Urinary bladder (tissue), 3 donors: ENCODE measurements at regions not wholly inside any gene's neighbourhood (a gene's known extent, or its start where the extent isn't known, plus 50 kb on each side); places are given as distances from the start of the nearest gene placed in this dataset.
A peak's percentile ranks its signal among the peaks of the same experiment; 100 is the strongest.

Source experiments
- DNase-seq: peaks from one replicate; pipeline ENCODE4 v3.0.0-alpha.2; 2015; ENCODE audit errors: extremely low spot score
- H3K27ac ChIP-seq: one replicate; pipeline ENCODE4 v1.5.1; 2013; ENCODE audit warnings: low read depth, mild to moderate bottlenecking, moderate library complexity
- H3K36me3 ChIP-seq: one replicate; pipeline ENCODE4 v1.6.1; 2013; ENCODE audit warnings: mild to moderate bottlenecking, moderate library complexity; ENCODE audit not compliant: insufficient read depth
- H3K4me1 ChIP-seq: one replicate; pipeline ENCODE4 v1.6.1; 2013; ENCODE audit warnings: mild to moderate bottlenecking, moderate library complexity; ENCODE audit not compliant: insufficient read depth
- H3K4me3 ChIP-seq: one replicate; pipeline ENCODE4 v1.5.1; 2013; ENCODE audit warnings: low read depth, low read length
- WGBS: extraction: QIAGEN DNeasy Blood & Tissue Kit; methylation state at CpG from one replicate; pipeline ENCODE4 v1.1.7; 2013; 5-methylcytosine and 5-hydroxymethylcytosine counted together
- donor health status: healthy with polysubstance abuse.
- donor health status: healthy.

DNA sequence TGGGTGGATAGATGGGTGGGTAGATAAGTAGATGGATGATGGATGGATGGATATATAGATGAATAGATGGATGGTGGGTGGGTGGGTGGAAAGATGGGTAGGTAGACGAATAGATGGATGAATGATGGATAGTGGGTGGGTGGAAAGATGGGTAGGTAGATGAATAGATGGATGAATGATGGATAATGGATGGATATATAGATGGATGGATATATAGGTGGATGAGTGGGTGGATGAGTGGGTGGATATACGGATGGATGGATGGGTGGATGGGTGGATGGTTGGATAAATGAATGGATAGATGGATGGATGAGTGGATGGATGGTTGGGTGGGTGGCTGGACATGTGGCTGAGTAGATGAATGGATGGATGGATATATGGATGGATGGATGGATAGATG is 53.1 kb upstream of the THY1 start:
- DNase-seq = no peak
- no peak overlapping the region for H3K4me3 ChIP-seq
- no peaks in the 10 kb centered on the region for H3K4me1 ChIP-seq
- no peaks in the 10 kb centered on the region for H3K36me3 ChIP-seq
- H3K27ac ChIP-seq = no peak overlapping the region
- WGBS = 87% methylated on average over 2 of the region's 2 CpGs

- H3K4me3 ChIP-seq = no peak overlapping the region
- H3K27ac ChIP-seq = no peak overlapping the region
- WGBS = 32% methylated on average over 9 of the region's 9 CpGs
Observed at GRCh38 chr11:119474682-119475596, 52.0 kb upstream of the THY1 start.

GRCh38 chr11:119473901-119474681 is 51.1 kb upstream of the THY1 start:
- Histone ChIP-seq H3K4me1 (peaks cover 3% of the 10 kb centered on the region), H3K27ac (no peak overlapping the region), H3K36me3 (no peaks in the 10 kb centered on the region), H3K4me3 (no peak overlapping the region)
- no peak for DNase-seq
- 89% methylated on average over 12 of the region's 12 CpGs for WGBS

More at GRCh38 chr11:119474682-119475596, 52.0 kb upstream of the THY1 start:
- peak; percentile 40 for DNase-seq
- Histone ChIP-seq H3K4me1 (peaks cover 3% of the 10 kb centered on the region), H3K36me3 (no peaks in the 10 kb centered on the region)

DNA sequence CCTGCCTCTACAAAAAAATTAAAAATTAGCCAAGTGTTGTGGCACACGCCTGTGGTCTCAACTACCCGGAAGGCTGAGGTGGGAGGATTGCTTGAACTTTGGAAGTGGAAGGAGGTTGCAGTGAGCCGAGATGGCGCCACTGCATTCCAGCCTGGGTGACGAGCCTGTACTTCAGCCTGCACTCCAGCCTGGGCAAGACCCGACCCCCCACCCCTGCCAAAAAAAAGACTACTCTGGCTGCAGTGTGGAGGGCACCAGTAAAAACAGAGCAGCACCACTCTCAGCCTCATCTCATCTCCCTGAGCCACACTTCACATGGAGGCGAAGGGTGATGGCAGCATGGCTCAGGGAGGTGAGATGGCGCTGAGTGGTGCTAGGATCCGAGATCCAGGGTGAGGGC is 50.3 kb upstream of the THY1 start:
- WGBS = 90% methylated on average over 9 of the region's 9 CpGs
- Histone ChIP-seq H3K27ac (no peak overlapping the region), H3K4me3 (no peak overlapping the region), H3K36me3 (no peaks in the 10 kb centered on the region), H3K4me1 (peaks cover 3% of the 10 kb centered on the region)
- no peak for DNase-seq

- no peak overlapping the region for H3K27ac ChIP-seq
- no peaks in the 10 kb centered on the region for H3K36me3 ChIP-seq
- peaks cover 3% of the 10 kb centered on the region for H3K4me1 ChIP-seq
- H3K4me3 ChIP-seq = no peak overlapping the region
- no peak for DNase-seq
- 93% methylated on average over 14 of the region's 14 CpGs for WGBS
Observed at GRCh38 chr11:119472856-119473222, 49.9 kb upstream of the THY1 start.
